ENCODE measurements at regions not wholly inside any gene's neighbourhood (a gene's known extent, or its start where the extent isn't known, plus 50 kb on each side); places are given as distances from the start of the nearest gene placed in this dataset.

DNA sequence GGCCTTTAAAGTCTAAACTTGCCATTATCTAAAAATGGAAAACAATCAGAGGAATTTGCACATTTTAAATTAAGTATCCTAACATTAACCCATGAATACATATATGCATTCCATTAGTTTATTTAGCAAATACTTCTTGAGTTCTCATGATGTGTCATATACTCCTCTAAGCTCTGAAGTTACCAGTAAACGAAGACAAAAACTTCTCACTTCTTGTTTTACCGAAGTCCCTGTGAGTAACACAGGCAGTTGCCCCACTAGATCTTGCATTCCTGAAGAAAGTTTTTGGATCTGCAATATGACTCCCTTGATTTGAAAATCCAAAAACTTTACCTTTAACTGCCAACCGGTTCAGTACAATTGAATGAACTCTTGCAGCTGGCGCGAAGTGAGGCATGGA lies 439.0 kb upstream of the MPDZ start:
- TF ChIP-seq, protein P1, sequence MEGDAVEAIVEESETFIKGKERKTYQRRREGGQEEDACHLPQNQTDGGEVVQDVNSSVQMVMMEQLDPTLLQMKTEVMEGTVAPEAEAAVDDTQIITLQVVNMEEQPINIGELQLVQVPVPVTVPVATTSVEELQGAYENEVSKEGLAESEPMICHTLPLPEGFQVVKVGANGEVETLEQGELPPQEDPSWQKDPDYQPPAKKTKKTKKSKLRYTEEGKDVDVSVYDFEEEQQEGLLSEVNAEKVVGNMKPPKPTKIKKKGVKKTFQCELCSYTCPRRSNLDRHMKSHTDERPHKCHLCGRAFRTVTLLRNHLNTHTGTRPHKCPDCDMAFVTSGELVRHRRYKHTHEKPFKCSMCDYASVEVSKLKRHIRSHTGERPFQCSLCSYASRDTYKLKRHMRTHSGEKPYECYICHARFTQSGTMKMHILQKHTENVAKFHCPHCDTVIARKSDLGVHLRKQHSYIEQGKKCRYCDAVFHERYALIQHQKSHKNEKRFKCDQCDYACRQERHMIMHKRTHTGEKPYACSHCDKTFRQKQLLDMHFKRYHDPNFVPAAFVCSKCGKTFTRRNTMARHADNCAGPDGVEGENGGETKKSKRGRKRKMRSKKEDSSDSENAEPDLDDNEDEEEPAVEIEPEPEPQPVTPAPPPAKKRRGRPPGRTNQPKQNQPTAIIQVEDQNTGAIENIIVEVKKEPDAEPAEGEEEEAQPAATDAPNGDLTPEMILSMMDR (conservative IDR thresholded peaks at IDR 0.05; ENCODE audit: low read depth in 2 of 2), result no peak
- no peak for TF ChIP-seq EZH2 (IDR thresholded peaks at IDR 0.05; ENCODE audit: low read depth, unreplicated experiment)

Data from GM23338 (cell line).